ENCODE measurements at regions not wholly inside any gene's neighbourhood (a gene's known extent, or its start where the extent isn't known, plus 50 kb on each side); places are given as distances from the start of the nearest gene placed in this dataset.

DNA sequence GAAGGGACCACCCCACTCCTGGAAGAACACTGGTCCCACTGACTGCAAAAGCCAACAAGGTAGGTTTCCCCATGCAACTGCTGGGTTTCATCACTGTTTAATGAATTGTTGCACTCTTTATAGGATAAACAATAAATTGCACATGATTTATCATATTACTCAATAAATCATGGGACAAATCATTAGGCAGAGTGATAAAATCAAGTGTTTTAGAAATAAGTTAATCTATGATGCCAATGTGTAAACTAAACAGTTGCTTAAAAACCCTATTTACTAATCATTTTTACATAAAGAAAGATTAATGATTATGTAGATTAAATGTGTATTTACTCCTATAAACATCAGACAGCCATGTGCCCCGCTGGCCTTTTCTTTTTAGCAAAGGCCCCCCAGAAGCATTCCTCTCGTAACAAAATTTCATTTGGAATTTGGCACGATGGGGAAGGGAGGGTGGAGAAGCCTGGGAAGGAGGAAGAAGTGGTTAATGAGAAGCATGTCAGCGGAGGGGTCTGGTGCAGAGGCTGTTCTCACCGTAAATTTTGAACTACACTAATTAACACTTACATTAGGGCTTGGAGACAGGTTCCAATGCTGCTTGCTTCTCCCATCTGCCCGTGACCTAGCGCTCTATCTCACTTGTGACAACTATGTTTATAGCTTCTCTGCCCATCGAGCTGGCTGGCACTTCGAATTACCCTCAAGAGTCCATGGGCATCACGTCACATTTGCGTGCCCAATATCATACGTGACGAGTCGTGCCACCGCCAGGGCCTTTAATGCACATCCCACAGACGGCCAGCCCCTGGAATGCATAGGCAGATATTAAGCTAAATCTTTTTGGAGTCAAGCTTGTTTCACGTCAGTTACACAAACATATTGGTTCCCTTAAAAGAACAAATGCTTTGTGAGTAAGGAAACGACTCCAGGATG is 357.7 kb upstream of the TSHZ3 start:
- FAIRE-seq (no peak), DNase-seq (ENCODE audit: insufficient read length, low spot score) (no peak)
- TF ChIP-seq TAF1 (IDR thresholded peaks at IDR 0.05; ENCODE audit: low read depth, low read length) (no peak), POLR2A (IDR thresholded peaks at IDR 0.05; ENCODE audit: low read depth, low read length) (no peak), PAX5 (IDR thresholded peaks at IDR 0.05; ENCODE audit: insufficient read depth, low read length, severe bottlenecking) (no peak), SPI1 (IDR thresholded peaks at IDR 0.05; ENCODE audit: low read depth, low read length) (no peak), POU2F2 (IDR thresholded peaks at IDR 0.05; ENCODE audit: low read depth, low read length) (no peak), POLR2AphosphoS5 (IDR thresholded peaks at IDR 0.05; ENCODE audit: low read depth, low read length) (no peak)

DNA sequence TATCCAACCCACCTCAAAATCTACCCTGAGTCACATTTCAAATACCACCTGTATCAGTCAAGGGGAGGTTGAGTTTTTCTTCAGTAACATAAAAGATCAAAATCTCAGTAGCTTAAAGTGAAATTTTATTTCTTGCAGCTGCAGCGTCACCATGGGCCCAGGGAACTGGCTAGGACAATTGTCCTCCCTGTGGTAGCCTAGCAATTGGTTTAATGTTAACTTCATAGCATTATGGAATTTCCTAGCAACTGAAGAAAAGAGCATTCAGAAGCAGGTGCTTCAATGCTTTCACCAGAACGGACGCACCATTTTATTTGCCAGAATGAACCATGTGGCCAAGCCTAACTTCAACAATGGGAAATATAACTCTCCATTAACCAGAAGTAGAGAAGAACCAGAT is 359.3 kb upstream of the TSHZ3 start:
- TF ChIP-seq TAF1 (IDR thresholded peaks at IDR 0.05; ENCODE audit: low read depth, low read length) = no peak
- no peak for TF ChIP-seq POLR2A (IDR thresholded peaks at IDR 0.05; ENCODE audit: low read depth, low read length)
- no peak for TF ChIP-seq PAX5 (IDR thresholded peaks at IDR 0.05; ENCODE audit: insufficient read depth, low read length, severe bottlenecking)
- TF ChIP-seq POLR2AphosphoS5 (IDR thresholded peaks at IDR 0.05; ENCODE audit: low read depth, low read length) = no peak
- no peak for TF ChIP-seq SPI1 (IDR thresholded peaks at IDR 0.05; ENCODE audit: low read depth, low read length)
- no peak for TF ChIP-seq POU2F2 (IDR thresholded peaks at IDR 0.05; ENCODE audit: low read depth, low read length)
- no peak for DNase-seq (ENCODE audit: insufficient read length, low spot score)
- FAIRE-seq = no peak

DNA sequence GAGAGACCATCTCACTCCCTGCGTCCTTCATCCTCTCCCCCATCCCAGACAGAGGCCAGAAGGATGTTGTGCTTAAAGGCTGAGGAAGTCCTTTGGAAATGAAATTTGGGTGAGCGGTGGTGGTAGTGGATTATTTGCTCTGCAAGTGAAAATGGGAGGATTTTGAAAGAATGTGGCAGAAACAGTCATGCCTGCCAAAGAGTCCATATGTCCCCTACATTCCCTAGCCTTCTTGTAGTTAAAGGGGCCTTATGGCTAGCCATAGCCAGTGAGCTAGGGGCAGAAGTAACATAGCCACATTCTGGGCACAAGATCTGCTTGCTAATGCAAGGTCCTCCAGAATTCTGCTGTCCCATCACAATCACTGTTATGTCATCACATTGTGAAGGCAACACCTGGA is 360.2 kb upstream of the TSHZ3 start:
- TF ChIP-seq POLR2AphosphoS5 (IDR thresholded peaks at IDR 0.05; ENCODE audit: low read depth, low read length) (no peak), POLR2A (IDR thresholded peaks at IDR 0.05; ENCODE audit: low read depth, low read length) (no peak), POU2F2 (IDR thresholded peaks at IDR 0.05; ENCODE audit: low read depth, low read length) (no peak), TAF1 (IDR thresholded peaks at IDR 0.05; ENCODE audit: low read depth, low read length) (no peak), PAX5 (IDR thresholded peaks at IDR 0.05; ENCODE audit: insufficient read depth, low read length, severe bottlenecking) (no peak), SPI1 (IDR thresholded peaks at IDR 0.05; ENCODE audit: low read depth, low read length) (no peak)
- FAIRE-seq (no peak), DNase-seq (ENCODE audit: insufficient read length, low spot score) (no peak)

DNA sequence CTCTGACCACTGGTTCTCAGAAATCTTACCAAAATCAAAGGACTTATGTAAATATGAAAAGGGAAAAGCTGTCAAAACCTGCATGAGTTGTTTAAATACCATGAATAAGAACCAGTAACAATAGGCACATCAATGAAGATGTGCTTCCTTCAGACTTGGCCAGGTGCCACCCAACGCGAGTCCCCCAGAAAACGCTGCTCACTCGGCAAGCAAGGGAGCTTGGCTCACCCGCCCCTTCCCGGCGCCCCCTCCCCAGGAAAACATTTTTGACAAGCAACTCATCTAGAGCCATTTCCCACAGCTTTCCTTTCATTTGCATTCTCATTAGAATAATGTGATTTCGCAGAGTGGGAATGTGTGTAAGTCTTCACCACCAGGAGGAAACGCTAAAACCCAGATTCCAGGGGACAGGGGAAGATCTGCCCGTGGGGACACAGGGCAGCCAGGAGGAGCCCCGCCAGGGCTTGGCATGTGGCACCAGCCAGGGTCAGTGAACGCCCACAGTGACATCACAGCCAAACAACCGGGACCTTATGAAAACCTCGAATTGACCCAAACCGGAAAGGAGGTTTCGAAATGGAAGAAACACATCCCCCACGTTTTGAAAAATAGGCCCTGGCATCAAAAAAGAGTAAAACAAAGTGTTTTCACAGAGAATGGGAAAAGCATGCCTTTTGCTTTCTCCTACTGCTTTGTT is 366.2 kb upstream of the TSHZ3 start:
- TF ChIP-seq PAX5 (IDR thresholded peaks at IDR 0.05; ENCODE audit: insufficient read depth, low read length, severe bottlenecking) (no peak), POLR2A (IDR thresholded peaks at IDR 0.05; ENCODE audit: low read depth, low read length) (no peak), SPI1 (IDR thresholded peaks at IDR 0.05; ENCODE audit: low read depth, low read length) (no peak)
- no peak for FAIRE-seq

DNA sequence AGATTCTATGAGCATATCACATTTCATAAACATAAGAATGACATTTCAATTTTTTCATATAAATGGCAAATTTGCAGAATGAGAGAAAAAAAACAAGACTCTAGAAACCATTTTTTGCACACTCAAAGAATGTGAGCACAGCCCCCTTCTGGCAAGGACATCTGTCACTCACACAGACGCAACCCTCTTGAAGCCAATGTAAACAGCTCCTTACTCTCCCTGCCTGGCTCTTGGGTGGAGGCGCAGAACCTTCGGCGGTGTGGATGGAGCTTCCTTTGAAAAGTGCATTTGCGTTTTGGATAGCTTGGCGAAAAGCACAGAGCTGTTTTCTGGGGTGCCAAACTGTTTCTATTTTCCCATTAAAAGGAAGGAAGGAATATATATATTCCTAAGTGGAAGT is 367.6 kb upstream of the TSHZ3 start:
- FAIRE-seq = no peak
- no peak for DNase-seq (ENCODE audit: insufficient read length, low spot score)
- no peak for TF ChIP-seq TAF1 (IDR thresholded peaks at IDR 0.05; ENCODE audit: low read depth, low read length)
- no peak for TF ChIP-seq POLR2A (IDR thresholded peaks at IDR 0.05; ENCODE audit: low read depth, low read length)
- TF ChIP-seq POU2F2 (IDR thresholded peaks at IDR 0.05; ENCODE audit: low read depth, low read length) = no peak
- TF ChIP-seq POLR2AphosphoS5 (IDR thresholded peaks at IDR 0.05; ENCODE audit: low read depth, low read length) = no peak
- TF ChIP-seq SPI1 (IDR thresholded peaks at IDR 0.05; ENCODE audit: low read depth, low read length) = no peak
- no peak for TF ChIP-seq PAX5 (IDR thresholded peaks at IDR 0.05; ENCODE audit: insufficient read depth, low read length, severe bottlenecking)

More for the DNA sequence above, 366.2 kb upstream of the TSHZ3 start:
- DNase-seq (ENCODE audit: insufficient read length, low spot score) = no peak

DNA sequence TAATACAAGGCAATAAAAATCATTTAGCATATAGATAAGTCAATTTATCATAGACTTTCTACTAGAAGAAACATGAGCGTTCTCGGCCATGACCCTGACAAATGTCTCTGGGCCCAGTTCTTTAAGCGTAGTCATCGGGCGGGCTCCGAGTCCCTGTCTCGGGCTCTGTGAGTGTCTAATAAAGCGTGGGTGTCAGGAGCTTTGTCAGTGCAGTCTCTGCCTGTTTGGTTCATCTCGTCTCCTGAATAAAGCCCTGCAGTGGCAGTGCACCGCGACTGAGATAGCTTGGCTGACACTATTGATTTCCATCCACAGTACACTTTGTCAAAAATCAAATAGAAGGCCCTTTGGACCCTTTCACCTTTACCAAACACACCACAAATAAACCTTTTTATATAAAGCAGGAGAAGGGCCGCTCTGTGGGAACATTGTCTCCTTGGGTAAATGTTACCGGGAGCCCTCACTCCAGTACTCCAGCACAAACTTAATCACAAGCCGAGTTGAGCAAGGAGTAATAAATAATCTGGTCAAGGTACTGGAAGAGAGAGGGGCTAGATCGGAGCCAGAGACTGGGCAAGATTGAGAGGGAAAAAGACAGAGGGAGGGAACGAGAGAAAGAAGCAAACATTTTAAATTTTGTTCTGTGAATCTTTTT is 368.2 kb upstream of the TSHZ3 start:
- no peak for FAIRE-seq
- DNase-seq (ENCODE audit: insufficient read length, low spot score) = no peak
- TF ChIP-seq POLR2A (IDR thresholded peaks at IDR 0.05; ENCODE audit: low read depth, low read length) = no peak
- no peak for TF ChIP-seq POLR2AphosphoS5 (IDR thresholded peaks at IDR 0.05; ENCODE audit: low read depth, low read length)
- TF ChIP-seq PAX5 (IDR thresholded peaks at IDR 0.05; ENCODE audit: insufficient read depth, low read length, severe bottlenecking) = no peak
- TF ChIP-seq POU2F2 (IDR thresholded peaks at IDR 0.05; ENCODE audit: low read depth, low read length) = no peak
- TF ChIP-seq TAF1 (IDR thresholded peaks at IDR 0.05; ENCODE audit: low read depth, low read length) = no peak

DNA sequence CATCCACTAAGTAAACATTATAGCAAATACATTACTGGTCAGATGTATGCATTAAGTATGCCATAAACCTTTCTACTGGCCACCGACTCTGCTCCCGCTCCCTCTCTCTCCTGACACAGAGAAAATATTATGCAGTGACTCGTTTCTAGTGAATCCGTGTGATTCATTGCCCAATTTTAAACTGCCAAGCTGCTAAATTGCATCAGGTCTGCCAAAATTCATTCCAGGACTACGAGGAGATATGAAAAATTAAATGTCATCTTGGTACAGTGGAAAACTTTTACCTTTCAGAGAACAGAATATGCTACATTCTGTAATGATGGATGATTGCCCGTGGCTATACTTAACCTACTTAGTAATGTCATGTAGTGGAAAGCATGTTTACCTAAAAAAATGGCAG is 368.8 kb upstream of the TSHZ3 start:
- FAIRE-seq (no peak), DNase-seq (ENCODE audit: insufficient read length, low spot score) (no peak)
- TF ChIP-seq TAF1 (IDR thresholded peaks at IDR 0.05; ENCODE audit: low read depth, low read length) (no peak), POLR2AphosphoS5 (IDR thresholded peaks at IDR 0.05; ENCODE audit: low read depth, low read length) (no peak), POU2F2 (IDR thresholded peaks at IDR 0.05; ENCODE audit: low read depth, low read length) (no peak), POLR2A (IDR thresholded peaks at IDR 0.05; ENCODE audit: low read depth, low read length) (no peak), PAX5 (IDR thresholded peaks at IDR 0.05; ENCODE audit: insufficient read depth, low read length, severe bottlenecking) (no peak), SPI1 (IDR thresholded peaks at IDR 0.05; ENCODE audit: low read depth, low read length) (no peak)

DNA sequence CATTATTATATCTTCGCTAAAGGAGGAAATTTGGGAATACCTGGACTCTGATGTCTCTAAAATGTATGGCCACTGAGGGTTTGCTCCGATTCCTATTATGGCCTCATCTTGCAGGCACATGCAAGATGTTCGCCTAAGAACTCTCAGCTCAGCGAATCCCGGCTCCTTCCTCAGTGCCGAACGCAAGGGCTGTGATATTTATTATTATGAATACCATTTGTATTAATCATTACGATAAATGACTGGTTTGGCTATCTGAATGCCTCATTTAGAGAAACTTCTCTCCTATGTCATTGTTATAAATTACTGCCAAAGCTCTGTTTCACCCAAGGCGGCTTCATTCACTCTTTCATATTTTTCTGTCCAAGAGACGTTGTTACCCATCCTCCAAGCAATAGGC is 369.7 kb upstream of the TSHZ3 start:
- DNase-seq (ENCODE audit: insufficient read length, low spot score) (no peak), FAIRE-seq (no peak)
- TF ChIP-seq TAF1 (IDR thresholded peaks at IDR 0.05; ENCODE audit: low read depth, low read length) = no peak
- no peak for TF ChIP-seq POLR2AphosphoS5 (IDR thresholded peaks at IDR 0.05; ENCODE audit: low read depth, low read length)
- no peak for TF ChIP-seq PAX5 (IDR thresholded peaks at IDR 0.05; ENCODE audit: insufficient read depth, low read length, severe bottlenecking)
- TF ChIP-seq POU2F2 (IDR thresholded peaks at IDR 0.05; ENCODE audit: low read depth, low read length) = no peak
- no peak for TF ChIP-seq POLR2A (IDR thresholded peaks at IDR 0.05; ENCODE audit: low read depth, low read length)
- no peak for TF ChIP-seq SPI1 (IDR thresholded peaks at IDR 0.05; ENCODE audit: low read depth, low read length)

DNA sequence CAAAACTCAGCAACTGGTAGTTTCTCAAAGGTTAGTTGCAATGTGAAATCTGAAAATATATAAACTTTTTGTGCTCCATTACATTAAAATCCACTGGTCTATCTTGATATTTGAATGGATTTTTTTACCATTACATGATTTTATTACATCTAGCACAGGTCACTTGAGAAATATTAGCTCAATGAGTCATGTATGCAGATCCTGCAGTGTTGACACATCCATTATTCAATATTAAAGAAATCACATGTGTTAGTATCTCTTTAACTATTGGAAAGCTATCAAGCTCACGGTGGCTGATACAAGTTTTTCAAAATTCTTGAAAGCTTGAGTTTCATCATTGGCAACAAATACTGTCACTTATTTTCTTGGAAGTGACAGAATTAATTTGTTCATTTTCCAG is 373.9 kb upstream of the TSHZ3 start:
- no peak for FAIRE-seq
- no peak for TF ChIP-seq PAX5 (IDR thresholded peaks at IDR 0.05; ENCODE audit: insufficient read depth, low read length, severe bottlenecking)
- TF ChIP-seq TAF1 (IDR thresholded peaks at IDR 0.05; ENCODE audit: low read depth, low read length) = no peak

More for the DNA sequence above, 373.9 kb upstream of the TSHZ3 start:
- no peak for DNase-seq (ENCODE audit: insufficient read length, low spot score)
